Epithelial cell of proximal tubule (primary cell): ENCODE measurements at regions not wholly inside any gene's neighbourhood (a gene's known extent, or its start where the extent isn't known, plus 50 kb on each side); places are given as distances from the start of the nearest gene placed in this dataset.
"Not testable (repeated sequence)": the region's sequence is repeated elsewhere in the genome, so short reads cannot be mapped to it uniquely, and the experiment has no call there.

Experiments used
- DNase-seq: peaks from one replicate; pipeline ENCODE4 v3.0.0-alpha.2; 2011; ENCODE audit warnings: low read depth
- H3K4me3 ChIP-seq: 2 replicates; pipeline ENCODE4 v1.5.1; 2011; ENCODE audit warnings: low read depth, mild to moderate bottlenecking, low read length
- CTCF ChIP-seq: conservative IDR thresholded peaks from 2 replicates; pipeline ENCODE4 v1.5.1; 2012; ENCODE audit warnings: low read depth, mild to moderate bottlenecking, low read length

- no peak for TF ChIP-seq CTCF
- no peak overlapping the region for H3K4me3 ChIP-seq
- no peak for DNase-seq
These were observed 59.8 kb upstream of the ATP1B1 start for GRCh38 chr1:169046671-169047070.

GRCh38 chr1:169047074-169047473 lies 59.4 kb upstream of the ATP1B1 start:
- no peak for DNase-seq
- H3K4me3 ChIP-seq = no peak overlapping the region
- no peak for TF ChIP-seq CTCF

- no peak overlapping the region for H3K4me3 ChIP-seq
- TF ChIP-seq CTCF = no peak
- DNase-seq = no peak
These were observed 58.4 kb upstream of the ATP1B1 start for GRCh38 chr1:169048043-169048442.

- no peak for DNase-seq
- no peak for TF ChIP-seq CTCF
- H3K4me3 ChIP-seq = no peak overlapping the region
These were observed 57.1 kb upstream of the ATP1B1 start for GRCh38 chr1:169049258-169049938.

- DNase-seq = no peak
- H3K4me3 ChIP-seq = no peak overlapping the region
- TF ChIP-seq CTCF = no peak
These were observed 55.3 kb upstream of the ATP1B1 start for GRCh38 chr1:169051171-169051570.

- H3K4me3 ChIP-seq, DNase-seq: not testable (repeated sequence)
These were observed 54.3 kb upstream of the ATP1B1 start for GRCh38 chr1:169052171-169052570.

- H3K4me3 ChIP-seq = no peak overlapping the region
- DNase-seq = no peak
- no peak for TF ChIP-seq CTCF
These were observed 53.8 kb upstream of the ATP1B1 start for GRCh38 chr1:169052727-169053126.
